ENCODE measurements at regions not wholly inside any gene's neighbourhood (a gene's known extent, or its start where the extent isn't known, plus 50 kb on each side); places are given as distances from the start of the nearest gene placed in this dataset.

DNA sequence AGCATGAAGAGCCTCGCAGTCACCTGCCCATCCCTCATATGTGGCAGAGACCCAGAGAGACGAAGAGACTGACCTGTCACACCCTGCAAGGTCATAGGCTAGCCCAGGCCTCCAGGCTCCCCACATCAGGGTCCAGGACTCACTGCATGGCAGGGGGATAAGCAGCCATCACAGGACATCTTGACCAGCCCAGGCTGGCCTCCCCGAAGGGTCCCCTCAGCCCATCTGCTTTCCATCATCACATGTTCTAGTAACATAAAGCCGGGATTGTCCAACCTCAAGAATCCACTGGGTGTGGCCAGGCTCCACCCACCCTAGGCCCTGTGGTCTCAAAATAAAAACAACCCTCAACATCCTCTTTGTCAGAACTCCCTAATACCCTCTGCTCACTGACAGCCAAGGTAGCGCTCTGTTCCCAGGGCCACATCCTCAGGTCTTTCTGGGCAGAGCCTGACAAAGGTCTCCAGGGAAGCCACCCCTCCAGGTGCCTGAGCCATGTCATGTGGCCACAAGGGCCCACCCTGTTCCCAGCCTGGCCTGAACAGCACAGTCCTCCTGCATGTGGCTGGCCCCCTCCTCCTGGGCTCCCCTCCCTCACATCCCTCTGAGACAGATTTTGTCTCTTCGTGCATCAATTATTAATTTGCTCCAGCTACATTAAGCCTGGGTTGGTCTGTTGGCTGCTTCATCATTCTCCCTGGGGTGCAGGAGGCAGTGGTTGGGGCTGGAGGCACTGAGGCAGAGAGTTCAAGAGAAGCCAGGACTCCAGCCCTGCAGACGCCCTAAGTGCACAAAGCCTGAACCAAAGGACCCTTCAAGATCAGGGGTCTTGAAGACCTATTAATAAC, 131.8 kb upstream of the UNC5B start:
- no peaks in the 10 kb centered on the region for H3K36me3 ChIP-seq (ENCODE audit: control insufficient read depth in 2 of 2, insufficient read depth in 1 of 2, low read length in 2 of 2)

GRCh38 chr10:71081229-71081560, 131.2 kb upstream of the UNC5B start:
- no peaks in the 10 kb centered on the region for H3K4me1 ChIP-seq (ENCODE audit: control insufficient read depth, insufficient read depth, low read length)
- H3K9me3 ChIP-seq (ENCODE audit: control insufficient read depth, insufficient read depth, low read depth, low read length): no peaks in the 10 kb centered on the region
- H3K4me3 ChIP-seq (ENCODE audit: low read depth, low read length): no peak overlapping the region
- ChIA-PET POLR2A (no interaction called here), CTCF (no interaction called here)
- H3K27ac ChIP-seq (ENCODE audit: extremely low read depth, low read depth, low read length): no peak overlapping the region
- H3K36me3 ChIP-seq (ENCODE audit: control insufficient read depth in 2 of 2, insufficient read depth in 1 of 2, low read length in 2 of 2): no peaks in the 10 kb centered on the region
- no peak for TF ChIP-seq KLF16 (tag by site-specific recombination; IDR thresholded peaks at IDR 0.05)
- no peak for TF ChIP-seq ZNF777 (tag by site-specific recombination; IDR thresholded peaks at IDR 0.05; ENCODE audit: borderline replicate concordance)
- TF ChIP-seq ZFP37 (tag by site-specific recombination; IDR thresholded peaks at IDR 0.05): no peak
- TF ChIP-seq, protein P1, sequence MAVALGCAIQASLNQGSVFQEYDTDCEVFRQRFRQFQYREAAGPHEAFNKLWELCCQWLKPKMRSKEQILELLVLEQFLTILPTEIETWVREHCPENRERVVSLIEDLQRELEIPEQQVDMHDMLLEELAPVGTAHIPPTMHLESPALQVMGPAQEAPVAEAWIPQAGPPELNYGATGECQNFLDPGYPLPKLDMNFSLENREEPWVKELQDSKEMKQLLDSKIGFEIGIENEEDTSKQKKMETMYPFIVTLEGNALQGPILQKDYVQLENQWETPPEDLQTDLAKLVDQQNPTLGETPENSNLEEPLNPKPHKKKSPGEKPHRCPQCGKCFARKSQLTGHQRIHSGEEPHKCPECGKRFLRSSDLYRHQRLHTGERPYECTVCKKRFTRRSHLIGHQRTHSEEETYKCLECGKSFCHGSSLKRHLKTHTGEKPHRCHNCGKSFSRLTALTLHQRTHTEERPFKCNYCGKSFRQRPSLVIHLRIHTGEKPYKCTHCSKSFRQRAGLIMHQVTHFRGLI (tag by site-specific recombination; IDR thresholded peaks at IDR 0.05): no peak
- TF ChIP-seq, protein P2, sequence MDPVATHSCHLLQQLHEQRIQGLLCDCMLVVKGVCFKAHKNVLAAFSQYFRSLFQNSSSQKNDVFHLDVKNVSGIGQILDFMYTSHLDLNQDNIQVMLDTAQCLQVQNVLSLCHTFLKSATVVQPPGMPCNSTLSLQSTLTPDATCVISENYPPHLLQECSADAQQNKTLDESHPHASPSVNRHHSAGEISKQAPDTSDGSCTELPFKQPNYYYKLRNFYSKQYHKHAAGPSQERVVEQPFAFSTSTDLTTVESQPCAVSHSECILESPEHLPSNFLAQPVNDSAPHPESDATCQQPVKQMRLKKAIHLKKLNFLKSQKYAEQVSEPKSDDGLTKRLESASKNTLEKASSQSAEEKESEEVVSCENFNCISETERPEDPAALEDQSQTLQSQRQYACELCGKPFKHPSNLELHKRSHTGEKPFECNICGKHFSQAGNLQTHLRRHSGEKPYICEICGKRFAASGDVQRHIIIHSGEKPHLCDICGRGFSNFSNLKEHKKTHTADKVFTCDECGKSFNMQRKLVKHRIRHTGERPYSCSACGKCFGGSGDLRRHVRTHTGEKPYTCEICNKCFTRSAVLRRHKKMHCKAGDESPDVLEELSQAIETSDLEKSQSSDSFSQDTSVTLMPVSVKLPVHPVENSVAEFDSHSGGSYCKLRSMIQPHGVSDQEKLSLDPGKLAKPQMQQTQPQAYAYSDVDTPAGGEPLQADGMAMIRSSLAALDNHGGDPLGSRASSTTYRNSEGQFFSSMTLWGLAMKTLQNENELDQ (tag by site-specific recombination; IDR thresholded peaks at IDR 0.05; ENCODE audit: low read depth): no peak
- TF ChIP-seq ZNF561 (tag by site-specific recombination; IDR thresholded peaks at IDR 0.05; ENCODE audit: borderline replicate concordance): no peak
- TF ChIP-seq, protein P3, sequence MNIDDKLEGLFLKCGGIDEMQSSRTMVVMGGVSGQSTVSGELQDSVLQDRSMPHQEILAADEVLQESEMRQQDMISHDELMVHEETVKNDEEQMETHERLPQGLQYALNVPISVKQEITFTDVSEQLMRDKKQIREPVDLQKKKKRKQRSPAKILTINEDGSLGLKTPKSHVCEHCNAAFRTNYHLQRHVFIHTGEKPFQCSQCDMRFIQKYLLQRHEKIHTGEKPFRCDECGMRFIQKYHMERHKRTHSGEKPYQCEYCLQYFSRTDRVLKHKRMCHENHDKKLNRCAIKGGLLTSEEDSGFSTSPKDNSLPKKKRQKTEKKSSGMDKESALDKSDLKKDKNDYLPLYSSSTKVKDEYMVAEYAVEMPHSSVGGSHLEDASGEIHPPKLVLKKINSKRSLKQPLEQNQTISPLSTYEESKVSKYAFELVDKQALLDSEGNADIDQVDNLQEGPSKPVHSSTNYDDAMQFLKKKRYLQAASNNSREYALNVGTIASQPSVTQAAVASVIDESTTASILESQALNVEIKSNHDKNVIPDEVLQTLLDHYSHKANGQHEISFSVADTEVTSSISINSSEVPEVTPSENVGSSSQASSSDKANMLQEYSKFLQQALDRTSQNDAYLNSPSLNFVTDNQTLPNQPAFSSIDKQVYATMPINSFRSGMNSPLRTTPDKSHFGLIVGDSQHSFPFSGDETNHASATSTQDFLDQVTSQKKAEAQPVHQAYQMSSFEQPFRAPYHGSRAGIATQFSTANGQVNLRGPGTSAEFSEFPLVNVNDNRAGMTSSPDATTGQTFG (tag by site-specific recombination; IDR thresholded peaks at IDR 0.05; ENCODE audit: borderline replicate concordance): no peak
- TF ChIP-seq, protein P4, sequence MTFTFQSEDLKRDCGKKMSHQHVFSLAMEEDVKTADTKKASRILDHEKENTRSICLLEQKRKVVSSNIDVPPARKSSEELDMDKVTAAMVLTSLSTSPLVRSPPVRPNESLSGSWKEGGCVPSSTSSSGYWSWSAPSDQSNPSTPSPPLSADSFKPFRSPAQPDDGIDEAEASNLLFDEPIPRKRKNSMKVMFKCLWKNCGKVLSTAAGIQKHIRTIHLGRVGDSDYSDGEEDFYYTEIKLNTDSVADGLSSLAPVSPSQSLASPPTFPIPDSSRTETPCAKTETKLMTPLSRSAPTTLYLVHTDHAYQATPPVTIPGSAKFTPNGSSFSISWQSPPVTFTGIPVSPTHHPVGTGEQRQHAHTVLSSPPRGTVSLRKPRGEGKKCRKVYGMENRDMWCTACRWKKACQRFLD (tag by site-specific recombination; IDR thresholded peaks at IDR 0.05): no peak
- TF ChIP-seq ZNF16 (tag by site-specific recombination; IDR thresholded peaks at IDR 0.05; ENCODE audit: low read depth): no peak

More for the DNA sequence above, 131.8 kb upstream of the UNC5B start:
- Histone ChIP-seq H3K9me3 (ENCODE audit: control insufficient read depth, insufficient read depth, low read depth, low read length) (no peaks in the 10 kb centered on the region), H3K27ac (ENCODE audit: extremely low read depth, low read depth, low read length) (no peak overlapping the region), H3K4me1 (ENCODE audit: control insufficient read depth, insufficient read depth, low read length) (no peaks in the 10 kb centered on the region), H3K4me3 (ENCODE audit: low read depth, low read length) (no peak overlapping the region)
- ChIA-PET CTCF (no interaction called here), POLR2A (interaction anchor here (0.6 kb wide), 1 partner anchor 37 kb away, joined by 3 read pairs; no protein-coding TSS in a partner anchor)
- TF ChIP-seq ZNF792 (tag by site-specific recombination; IDR thresholded peaks at IDR 0.05): no peak
- peak; percentile 67; the same call in 1 of the 2 replicates for TF ChIP-seq KLF1 (tag by site-specific recombination; IDR thresholded peaks at IDR 0.05)
- peak; percentile 31; the same call in 1 of the 2 replicates for TF ChIP-seq PRDM10 (tag by site-specific recombination; IDR thresholded peaks at IDR 0.05)
- TF ChIP-seq ZNF292 (tag by site-specific recombination; IDR thresholded peaks at IDR 0.05; ENCODE audit: borderline replicate concordance, low read depth): no peak

Measured in HEK293 (cell line).